HG03439 (cell line): ENCODE measurements at regions not wholly inside any gene's neighbourhood (a gene's known extent, or its start where the extent isn't known, plus 50 kb on each side); places are given as distances from the start of the nearest gene placed in this dataset.
A peak's percentile ranks its signal among the peaks of the same experiment; 100 is the strongest.
"Not testable (repeated sequence)": the region's sequence is repeated elsewhere in the genome, so short reads cannot be mapped to it uniquely, and the experiment has no call there.

ENCODE experiments used
- ATAC-seq: cut with Tn5 transposase; IDR thresholded peaks from one replicate; pipeline ENCODE4 v1.9.1; 2021; ENCODE audit warnings: mild to moderate bottlenecking, moderate library complexity; ENCODE audit not compliant: unreplicated experiment

DNA sequence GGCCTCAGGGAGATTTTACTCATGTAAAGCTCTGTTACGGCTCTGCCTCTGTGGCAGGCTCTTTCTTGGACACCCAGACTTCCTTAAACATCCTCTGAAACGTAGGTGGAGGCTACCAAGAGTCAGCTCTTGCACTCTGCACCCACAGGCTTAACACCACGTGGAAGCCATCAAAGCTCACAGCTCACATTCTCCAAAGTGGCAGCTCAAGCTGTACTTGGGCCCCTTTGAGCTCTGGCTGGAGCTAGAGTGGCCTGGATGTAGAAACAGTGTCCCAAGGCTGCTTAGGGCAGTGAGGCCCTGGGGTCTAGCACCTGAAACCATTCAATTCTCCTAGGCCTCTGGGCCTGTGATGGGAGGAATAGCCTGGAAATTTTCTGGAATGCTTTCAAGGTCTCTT is 155.3 kb upstream of the CDKN3 start:
- ATAC-seq, result no peak

DNA sequence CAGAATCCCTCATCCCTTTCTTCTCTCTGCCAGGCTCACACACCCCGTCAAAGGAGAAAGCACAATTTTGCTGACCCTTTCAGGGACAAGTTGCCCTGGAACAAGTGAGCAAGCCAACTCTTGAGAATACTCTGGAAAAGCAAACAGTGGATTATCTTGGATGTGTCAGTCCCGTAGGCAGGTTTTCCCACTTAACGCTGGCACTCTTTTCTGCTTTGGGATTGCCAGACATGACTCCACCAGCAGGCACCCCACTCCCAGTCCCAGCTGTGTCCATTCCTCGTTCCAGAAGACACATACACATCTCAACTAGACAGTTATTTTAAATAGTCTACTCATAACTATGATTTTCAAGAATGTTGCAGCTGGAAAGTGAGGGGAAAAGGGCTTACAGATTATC is 145.5 kb upstream of the CDKN3 start:
- no peak for ATAC-seq

DNA sequence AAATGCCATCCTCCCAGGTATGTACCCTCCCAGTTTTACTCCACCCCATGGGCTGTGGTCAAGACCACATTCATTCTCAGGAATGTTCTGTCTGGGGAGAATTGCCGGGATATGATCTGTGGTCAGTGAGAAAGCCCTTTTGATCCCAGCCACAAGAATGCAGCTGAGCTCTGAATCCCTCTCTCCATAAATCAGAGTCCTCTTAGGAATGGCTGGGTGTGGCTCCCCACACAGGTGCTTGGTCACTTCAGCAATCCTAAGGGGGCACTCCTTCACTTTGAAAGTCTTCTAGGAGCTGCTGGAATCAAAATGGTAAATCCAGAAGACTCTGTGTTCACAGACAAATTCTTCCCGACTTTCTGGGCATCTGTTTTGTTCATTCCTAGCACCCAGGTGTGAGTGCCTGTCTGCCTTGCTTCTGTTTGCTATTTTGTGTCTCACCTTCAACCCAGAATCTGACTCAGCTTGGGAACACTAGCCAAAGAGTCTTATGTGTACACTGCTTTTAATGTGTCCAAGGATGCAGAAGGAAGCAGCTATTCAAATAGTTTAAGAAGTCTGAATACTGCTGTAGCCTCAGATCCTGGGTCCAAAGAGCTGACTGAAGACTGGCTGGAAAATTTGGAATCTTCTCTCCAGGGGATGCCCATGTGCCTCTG is 144.6 kb upstream of the CDKN3 start:
- ATAC-seq, result no peak

DNA sequence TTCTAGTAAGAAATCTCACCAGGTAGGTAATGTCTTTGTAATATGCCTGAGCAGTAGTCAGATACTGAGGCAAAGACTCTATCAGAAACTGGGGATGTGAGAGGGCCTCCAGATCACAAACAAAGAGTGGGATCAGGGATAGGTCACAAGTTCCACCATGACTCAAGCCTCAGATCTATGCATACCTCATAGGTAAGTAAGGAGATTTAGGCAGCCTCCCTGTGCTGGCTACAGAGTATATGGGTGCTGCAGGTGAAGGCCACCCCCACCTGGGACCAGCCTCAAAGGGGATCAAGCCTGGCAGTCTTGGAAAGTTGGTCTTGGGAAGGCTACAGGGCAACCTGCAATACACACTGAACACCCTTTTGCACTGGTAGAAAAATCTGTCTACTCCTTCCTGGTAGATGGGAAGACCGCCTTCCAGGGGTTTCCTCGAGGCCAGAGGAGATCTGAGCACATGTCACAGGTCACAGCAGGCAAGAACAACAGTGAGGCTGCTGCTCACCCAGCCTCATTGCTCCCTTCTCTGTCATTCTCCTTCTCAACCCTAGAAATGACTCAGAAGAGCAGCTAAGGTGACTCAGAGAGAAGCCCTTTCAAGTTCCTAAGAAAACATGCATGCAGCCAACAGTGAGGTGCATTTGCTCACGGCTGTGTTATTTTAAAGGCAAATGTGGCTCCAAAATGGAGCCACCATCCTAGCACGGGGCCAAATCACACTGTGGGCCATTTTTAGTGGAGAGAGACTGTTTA is 143.4 kb upstream of the CDKN3 start:
- ATAC-seq, result peak; percentile 81

DNA sequence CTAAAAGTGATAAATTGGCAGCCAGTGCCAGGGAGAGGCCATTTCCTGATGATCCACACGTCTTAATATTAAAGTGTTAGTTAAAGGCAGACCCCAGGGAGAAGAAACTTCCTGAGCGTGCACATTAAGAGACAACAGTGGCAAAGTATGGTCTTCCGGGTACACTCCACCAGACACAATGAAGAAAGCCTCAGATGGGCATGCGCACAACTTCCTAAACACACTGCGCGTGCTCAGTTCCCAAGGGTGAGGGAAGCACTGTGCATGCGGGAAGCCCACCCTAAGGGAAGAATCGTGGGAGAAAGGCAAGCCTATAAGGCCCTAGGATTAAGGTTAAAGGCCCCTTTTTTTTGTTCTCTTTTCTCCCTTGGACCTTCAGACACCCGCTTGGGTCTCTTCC is 140.7 kb upstream of the CDKN3 start:
- no peak for ATAC-seq

DNA sequence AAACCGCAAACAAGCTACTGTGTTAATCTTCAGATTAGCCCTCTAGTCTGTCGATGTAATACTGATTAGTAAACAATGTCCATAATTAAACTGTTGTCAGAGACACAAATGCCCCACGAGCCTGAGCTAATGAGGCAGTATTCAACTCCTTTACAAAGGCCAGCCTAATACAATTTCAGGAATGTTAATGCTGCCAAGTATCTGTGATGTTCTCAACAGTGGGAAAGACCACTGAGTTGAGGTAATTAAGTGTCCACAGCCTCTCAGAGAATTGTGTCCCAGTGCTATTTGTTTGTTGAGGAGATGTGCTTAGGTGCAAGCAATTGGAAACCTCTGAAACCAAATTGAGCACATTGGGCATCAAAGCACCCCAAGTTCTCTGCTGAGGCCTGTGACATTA is 139.4 kb upstream of the CDKN3 start:
- no peak for ATAC-seq

DNA sequence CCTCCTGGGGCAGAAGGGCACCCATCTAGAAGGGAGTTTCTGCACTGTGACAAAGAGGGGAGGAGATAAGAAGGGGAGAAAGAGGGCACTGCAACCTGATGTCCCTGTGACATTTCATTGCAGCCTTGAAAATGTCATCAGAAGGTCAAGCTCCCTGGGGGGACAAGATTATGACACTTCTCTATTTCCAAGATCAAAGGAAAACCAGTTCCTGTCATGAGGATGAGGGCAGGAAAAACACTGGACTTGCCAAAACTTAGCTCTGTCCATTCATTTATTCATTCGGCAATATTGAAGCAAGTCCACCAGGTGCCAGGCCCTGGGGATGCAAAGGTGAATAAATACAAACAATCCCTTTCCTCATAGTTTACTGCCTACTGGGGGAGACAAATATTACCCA is 138.4 kb upstream of the CDKN3 start:
- no peak for ATAC-seq

DNA sequence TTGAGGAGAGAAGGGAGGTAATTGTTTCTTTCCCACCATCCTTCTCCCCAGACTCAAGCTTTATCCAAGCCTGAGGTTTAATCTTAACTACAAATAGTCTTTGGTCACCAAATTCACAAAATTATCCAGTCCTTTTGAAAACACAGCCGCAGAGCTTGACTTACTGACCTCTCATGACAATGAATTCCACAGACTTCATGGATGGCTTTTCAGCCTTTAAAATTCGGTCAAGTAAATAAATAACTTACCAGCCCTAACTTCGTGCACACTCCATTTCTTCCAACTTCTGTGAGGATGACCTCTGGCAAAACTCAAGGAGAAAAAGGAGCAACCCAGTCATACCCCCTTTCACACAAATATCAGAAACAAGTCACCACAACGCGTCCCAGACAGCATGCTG is 137.0 kb upstream of the CDKN3 start:
- no peak for ATAC-seq

DNA sequence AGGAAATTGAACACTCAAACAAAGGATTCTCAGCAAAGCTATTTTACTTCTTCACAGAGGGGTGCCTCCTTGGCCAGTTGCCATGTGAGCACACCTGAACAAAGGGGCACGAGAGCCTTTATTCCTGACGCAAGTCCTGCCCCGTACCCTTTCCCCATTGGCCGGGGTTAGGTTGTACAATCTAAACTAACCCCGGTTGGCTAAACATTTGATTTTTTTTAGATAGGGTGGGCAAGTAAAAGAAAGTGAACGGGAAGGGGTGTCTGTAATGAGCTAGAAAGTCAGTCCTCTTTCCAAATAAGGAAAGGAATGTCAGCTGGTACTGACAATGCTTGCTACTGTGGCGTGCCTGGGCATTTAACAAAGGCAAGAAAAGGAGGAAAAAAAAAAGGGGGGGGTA is 135.5 kb upstream of the CDKN3 start:
- ATAC-seq, result no peak

DNA sequence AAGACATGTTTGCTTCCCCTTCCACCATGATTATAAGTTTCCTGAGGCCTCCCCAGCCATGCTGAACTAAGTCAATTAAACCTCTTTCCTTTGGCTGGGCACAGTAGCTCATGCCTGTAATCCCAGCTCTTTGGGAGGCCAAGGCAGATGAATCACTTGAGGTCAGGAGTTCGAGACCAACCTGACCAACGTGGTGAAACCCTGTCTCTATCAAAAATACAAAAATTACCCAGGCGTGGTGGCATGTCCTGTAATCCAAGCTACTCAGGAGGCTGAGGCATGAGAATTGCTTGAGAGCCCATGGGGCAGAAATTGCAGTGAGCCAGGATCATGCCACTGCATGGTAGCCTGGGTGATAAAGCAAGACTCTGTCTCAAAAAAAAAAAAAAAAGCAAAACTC is 130.2 kb upstream of the CDKN3 start:
- ATAC-seq, result not testable (repeated sequence)

DNA sequence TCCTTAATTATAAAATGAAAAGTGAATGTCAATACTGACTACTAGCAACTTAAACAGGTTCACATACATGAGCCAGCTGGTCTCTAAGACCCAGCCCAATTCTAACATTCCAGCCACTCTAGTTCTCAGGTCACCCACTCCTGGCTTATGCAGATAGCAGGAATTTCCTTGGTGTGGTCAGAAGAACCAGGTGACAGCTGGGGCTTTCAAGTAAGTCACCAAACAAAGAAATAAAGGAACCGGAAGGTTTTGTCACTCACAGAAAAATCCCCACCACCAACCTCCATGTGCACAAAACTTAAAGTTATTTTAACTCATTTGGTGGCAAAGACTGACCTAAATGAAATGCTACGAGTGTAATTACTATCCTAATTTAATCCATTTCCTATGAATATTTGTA is 129.6 kb upstream of the CDKN3 start:
- peak; percentile 72 for ATAC-seq

DNA sequence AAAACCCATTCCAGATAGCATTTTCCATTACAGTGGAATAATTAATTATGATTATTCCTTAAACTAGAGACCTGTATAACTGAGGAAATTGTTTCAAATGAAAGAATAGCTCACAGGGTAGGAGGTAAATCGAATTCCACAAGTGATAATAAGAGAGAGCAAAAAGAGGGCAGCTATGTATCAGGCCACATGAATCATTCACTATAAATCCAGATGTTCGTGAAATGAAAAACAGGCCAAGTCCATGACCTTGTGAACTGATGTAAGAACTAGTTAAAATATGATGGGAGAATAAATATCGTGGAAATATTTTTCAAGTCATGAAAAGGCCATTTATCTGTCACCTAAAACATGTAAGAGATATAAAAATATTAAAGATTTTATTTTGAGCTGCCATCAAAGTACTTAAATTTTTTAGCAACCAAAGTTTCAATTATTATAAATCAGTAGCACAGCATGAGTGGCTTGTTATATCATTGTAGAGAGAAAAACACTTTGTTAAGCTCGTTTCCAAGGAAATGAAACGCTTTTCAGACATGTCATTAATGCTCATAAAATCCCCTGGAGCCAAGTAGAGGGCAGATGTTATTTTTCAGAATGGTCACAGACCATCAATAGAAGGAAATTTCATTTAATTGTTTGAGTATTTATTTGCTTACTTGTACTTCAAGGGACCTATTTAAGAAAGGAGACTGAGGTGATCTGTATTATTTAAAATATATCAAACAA is 120.6 kb upstream of the CDKN3 start:
- ATAC-seq, result no peak

DNA sequence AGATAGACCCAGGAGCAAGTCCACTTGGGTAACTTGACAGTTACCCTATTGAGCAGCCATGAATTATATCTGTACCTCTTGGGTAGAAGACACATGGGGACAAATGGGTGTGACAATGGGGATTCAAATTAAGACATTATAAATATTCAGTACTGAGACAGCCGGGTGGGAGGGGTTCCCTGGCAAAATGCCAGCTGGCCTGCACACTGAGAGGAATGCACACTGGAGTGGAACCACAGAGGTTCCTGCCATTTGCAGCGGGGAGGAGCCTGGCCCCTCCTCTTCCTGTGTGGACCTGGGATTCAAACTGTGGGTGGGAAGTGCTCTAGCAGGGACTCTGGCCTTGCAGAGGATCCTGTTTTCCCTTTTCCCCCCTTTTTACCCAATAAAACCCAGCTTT is 118.7 kb upstream of the CDKN3 start:
- ATAC-seq, result no peak

DNA sequence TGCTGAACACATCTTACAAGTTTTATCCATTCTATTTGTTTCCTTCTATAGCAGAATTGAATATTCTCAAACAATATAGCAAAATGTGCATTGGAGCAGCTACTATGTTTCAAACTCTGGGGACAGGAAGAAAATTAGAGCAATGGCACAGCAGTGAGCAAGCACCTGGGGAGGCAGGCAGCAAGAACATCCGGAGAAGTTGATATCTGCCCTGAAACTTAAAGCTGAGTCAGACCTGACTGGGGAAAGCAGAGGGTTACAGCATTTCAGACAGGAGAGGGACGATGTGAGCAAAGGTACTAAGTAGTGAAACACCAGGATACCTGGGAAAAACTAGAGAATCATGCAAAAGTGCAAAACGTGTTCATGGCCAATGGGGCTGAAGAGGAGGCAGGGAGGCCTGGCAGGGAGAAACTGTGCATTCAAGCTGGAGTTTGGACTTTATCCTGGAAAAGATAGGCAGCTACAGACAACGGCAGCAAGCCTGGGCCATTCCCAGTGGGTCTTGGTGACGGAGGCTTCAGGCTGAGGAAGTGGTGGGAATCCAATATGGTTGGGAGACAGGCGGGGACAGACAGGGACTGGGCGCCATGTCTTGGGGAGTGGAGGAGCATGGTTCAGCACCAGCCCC is 118.0 kb upstream of the CDKN3 start:
- no peak for ATAC-seq

DNA sequence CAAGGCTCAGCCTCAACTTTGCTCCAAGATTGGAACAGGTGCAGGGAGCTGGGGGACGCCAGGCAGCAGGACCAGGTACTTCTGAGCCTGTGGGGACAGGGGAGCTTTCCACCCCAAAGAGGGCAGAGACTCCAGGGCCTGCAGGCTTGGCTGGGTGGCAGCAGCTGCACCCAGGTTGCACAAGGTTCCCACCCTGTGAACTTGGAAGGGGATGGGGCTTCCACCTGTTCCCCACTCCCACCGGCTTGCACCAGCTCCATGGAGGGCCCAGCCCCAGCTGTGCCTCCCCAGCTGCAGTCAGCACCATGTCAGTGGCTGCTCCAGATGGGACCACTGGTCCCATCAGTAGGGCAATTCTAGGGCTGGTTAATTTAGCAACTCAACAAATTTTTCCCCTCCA is 114.0 kb upstream of the CDKN3 start:
- no peak for ATAC-seq

DNA sequence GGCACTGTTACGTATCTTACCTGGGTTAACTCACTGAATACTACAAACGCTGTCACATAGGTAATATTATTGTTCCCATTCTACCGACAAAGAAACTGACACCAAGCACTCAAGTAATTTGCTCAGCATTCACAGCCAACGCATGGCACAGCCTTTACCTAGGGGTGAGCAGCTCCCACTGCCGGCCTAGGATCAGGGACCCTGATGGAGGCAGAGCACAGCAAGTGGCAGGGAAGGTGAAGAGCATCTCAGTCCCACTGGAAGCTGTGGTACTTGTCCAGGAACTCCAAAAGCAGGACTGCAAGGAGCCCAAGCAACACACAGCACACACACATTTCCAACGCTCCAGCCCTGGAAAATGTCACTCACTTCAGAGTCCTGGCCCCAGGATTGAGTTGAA is 111.8 kb upstream of the CDKN3 start:
- ATAC-seq, result no peak

DNA sequence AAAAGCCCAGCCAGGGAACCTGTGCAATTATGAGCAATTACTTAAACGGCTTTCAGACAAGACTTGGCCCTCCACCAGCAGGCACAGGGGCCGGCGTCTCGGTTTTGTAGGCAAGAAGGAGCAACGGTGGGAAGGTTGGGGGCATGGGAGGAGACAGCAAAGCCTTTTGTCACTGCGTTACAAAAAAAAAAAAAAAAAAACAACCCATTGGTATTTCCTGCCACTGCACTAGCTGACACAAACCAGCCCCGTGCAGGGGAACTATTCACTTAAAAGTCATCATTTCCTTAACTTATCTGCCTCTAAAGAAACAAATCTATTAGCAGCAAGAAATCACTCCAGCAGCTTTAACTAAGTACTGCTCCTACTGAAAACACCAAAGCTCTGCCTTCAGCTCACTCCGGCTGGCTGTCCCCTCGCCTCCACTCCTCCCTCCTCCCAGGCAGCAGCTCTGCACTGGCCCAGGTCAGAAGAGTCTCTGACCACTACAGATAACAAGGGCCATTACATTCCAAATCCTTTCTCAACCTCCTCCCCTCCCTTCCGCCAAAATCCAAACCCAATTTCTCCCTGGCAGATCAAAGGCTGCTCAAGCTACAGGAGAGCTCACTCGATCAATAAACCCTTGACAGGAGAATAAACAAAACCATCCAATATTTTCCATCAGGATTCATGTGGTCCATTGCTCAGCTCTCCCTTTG is 105.2 kb upstream of the CDKN3 start:
- ATAC-seq, result no peak

DNA sequence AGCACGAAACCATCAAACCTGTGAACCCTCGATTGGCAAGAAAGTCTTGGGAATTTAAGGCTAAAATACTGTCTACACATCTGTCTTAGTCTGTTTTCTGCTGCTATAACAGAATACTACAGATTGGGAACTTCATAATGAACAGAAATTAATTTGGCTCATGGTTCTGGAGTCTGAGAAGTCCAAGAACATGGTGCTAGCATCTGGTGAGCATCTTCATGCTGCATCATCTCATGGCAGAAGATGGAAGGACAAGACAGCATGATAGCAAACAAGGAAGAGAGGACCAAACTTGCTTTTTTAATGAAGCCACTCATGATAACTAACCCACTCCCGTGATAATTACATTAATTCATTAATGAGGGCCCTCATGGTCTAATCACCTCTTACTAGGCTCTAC is 102.0 kb upstream of the CDKN3 start:
- no peak for ATAC-seq

DNA sequence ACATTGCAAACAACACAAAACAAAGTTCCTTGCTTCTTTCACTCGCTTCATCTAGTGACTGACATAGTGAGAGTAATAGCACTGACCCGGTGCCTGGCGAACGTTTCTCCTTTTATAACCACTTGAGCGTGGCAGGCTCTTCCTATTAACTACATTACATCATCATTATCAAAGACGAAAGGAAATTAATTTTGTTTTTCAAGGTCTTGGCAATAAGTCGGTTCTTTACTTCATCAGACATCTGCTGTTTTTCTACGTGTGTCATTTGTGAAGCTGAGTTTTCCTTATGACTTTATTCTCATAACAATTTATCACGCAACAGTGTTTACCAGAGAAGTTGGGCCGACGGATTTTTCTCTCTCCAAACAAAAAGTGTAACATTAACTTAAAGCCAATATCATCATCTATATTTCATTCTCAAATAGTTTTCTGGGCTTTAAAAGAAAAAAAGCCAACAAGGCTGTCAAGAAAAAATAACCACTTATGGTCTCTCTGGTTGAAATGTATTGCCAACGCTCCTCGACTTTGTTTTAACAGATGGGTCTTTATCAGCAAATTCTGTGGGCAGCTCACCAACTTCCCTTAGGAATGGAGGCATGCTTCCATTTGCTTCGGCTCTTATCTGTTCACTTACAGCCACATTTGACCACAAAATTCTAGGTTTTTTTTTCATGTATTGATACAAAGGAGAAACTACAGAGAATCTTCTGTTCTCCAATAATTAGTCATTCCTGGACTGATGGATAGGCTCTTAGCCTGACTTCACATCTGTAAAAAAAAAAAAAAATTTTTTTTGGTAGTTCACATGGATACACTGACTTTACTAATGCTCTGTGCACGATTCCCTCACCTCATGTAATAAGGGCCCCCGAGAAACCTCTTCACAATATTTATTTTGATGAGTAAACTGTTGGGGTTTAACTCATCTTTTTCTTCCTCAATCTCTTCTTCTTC is 97.1 kb upstream of the CDKN3 start:
- no peak for ATAC-seq

DNA sequence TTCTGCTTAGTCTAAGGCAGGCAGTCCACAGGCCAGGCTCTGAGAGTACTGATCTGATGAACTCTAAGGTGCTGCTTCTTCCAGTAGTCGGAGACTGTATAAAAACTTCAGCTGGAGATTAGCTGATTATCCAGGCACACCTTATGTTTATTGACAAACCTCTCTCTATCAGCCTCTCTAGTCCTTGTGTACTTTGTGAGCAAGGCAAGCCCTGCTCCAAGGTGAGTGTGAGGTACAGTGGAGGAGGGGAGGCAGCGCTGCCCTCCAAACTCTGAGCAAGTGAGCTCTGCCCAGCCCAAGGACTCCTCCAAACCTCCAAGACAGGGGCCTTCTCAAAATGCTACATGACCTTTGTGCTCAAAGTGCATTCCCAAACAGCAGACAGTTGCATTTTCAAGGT is 95.9 kb upstream of the CDKN3 start:
- ATAC-seq, result no peak
